Coronary artery (tissue), 2 donors: ENCODE measurements at regions not wholly inside any gene's neighbourhood (a gene's known extent, or its start where the extent isn't known, plus 50 kb on each side); places are given as distances from the start of the nearest gene placed in this dataset.

Experiments
- DNase-seq: peaks from one replicate; pipeline ENCODE4 v3.0.0-alpha.2; 2017; ENCODE audit warnings: low spot score
- H3K27ac ChIP-seq, 2 donors: fragments of 200-600 bp; sonication (generic); one replicate each; pipeline ENCODE4 v1.5.1; 2016 to 2019
- H3K4me3 ChIP-seq: fragments of 200-600 bp; sonication (generic); 2 replicates; pipeline ENCODE4 v1.5.1; 2016; ENCODE audit warnings: mild to moderate bottlenecking, moderate library complexity
- TF ChIP-seq, protein P1 (sequence below): fragments of 200-600 bp; sonication (generic); IDR thresholded peaks from one replicate; pipeline ENCODE4 v1.5.1; 2019; ENCODE audit warnings: antibody characterized with exemption

DNA sequence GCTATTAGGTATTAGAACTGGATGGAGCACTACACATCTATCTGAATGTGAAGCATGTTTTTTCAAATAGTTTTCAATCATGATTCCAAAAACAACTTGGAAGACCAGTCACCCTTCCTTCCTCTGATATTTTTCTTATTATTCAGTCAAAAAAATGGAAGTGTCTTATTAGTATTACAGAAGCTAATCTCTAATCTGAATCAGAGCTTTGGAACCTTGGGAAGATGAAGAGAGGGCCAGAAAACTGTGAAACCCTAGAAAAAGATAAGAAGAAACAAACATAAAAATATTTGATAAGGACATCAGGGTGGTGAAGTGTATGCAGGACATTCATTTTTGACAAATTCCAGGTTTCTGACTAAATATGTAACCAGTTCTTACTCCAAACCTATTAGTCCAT, 166.3 kb upstream of the PRSS16 start:
- Histone ChIP-seq H3K27ac (no peak overlapping the region), H3K4me3 (no peak overlapping the region)
- TF ChIP-seq, protein P1, sequence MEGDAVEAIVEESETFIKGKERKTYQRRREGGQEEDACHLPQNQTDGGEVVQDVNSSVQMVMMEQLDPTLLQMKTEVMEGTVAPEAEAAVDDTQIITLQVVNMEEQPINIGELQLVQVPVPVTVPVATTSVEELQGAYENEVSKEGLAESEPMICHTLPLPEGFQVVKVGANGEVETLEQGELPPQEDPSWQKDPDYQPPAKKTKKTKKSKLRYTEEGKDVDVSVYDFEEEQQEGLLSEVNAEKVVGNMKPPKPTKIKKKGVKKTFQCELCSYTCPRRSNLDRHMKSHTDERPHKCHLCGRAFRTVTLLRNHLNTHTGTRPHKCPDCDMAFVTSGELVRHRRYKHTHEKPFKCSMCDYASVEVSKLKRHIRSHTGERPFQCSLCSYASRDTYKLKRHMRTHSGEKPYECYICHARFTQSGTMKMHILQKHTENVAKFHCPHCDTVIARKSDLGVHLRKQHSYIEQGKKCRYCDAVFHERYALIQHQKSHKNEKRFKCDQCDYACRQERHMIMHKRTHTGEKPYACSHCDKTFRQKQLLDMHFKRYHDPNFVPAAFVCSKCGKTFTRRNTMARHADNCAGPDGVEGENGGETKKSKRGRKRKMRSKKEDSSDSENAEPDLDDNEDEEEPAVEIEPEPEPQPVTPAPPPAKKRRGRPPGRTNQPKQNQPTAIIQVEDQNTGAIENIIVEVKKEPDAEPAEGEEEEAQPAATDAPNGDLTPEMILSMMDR: no peak
- DNase-seq: no peak

DNA sequence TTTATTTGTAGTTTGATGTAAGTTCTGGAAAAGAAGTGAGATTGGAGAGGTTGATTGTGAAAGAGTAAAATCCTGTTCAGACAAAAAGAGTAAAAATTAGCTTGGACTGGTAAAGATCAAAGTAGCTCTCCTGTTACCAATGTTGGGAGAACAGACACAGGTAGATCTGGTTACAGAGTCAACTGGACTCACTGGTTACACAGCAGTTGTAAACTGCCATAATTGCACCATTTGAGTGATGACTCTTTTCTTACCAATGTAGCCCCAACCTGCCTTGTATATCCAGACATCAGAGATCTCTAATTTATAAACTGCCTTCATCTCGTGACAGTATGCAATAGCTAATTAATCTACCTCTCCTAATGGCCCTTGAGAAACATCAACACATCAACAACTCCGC, 165.6 kb upstream of the PRSS16 start:
- TF ChIP-seq, protein P1: no peak

DNA sequence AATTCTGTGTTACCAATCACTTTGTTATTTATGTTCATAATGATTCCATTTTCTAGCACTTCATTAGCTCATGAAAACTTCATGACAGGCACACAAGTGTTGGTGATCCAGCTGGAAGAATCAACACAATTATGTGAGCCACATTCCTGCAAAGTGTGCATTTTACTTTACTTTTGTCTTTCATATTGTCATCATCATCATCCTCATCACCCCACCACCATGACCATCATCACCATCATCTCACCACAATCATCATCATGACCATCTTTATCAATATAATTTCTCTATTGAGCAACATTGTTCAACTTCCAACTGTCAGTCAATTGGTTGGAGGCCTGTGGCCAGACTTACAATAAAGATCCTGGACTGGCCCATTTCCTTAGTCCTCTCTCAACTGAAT, 159.4 kb upstream of the PRSS16 start:
- DNase-seq: no peak
- TF ChIP-seq, protein P1: no peak
- Histone ChIP-seq H3K4me3 (no peak overlapping the region), H3K27ac (no peak overlapping the region)

More for the DNA sequence above, 165.6 kb upstream of the PRSS16 start:
- Histone ChIP-seq H3K27ac (no peak overlapping the region), H3K4me3 (no peak overlapping the region)
- no peak for DNase-seq

DNA sequence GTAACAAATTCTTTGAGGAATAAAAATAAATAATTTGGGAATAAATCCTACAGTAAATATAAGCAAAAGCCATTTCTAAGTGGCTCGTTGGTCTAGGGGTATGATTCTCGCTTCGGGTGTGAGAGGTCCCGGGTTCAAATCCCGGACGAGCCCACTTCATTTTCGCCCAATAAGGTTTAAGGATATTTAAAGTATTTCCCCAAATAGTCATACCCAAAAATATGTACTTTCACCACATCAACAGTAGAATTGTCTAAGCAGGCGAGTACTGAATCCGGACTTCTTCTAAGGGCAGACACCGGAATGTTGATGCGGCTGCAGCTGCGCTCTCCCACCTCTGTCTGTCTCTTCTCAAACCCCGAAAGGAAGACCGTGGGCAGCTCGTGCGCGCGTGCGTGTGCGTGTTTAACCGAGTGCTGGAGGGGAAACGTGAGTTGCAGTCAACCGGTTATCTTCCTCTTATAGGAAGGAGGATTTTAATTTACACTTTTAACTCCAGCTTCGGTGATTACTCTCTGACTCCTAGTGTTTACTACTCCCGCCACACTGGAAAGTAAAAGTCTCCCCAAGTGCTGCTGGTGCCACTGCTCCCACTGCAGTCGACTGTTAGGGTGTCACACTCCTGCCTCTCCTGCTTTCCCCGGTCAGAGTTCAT, 155.7 kb upstream of the PRSS16 start:
- no peak for DNase-seq

DNA sequence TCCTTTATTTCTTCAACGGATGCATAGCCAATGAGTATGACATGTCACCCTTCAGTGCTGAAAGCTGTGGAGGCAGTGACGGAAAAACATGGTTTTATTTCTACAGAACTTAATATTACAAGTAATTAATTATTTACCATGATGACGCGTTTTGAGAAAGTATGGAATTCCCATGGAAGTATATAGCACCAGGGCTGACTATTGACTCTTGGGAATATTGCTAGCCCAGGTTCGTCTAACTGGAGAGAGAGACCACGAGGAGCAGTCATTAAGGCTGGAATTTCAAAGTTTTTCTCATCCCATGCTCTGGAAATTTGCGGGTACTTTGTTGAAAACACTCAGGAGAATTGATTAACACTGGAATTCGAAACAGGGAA, 155.2 kb upstream of the PRSS16 start:
- Histone ChIP-seq H3K27ac (no peak overlapping the region), H3K4me3 (peak overlapping the region; percentile 31)
- TF ChIP-seq, protein P1: no peak
- no peak for DNase-seq

More for the DNA sequence above, 155.7 kb upstream of the PRSS16 start:
- TF ChIP-seq, protein P1: no peak
- H3K27ac ChIP-seq: no peak overlapping the region
- peak overlapping the region; percentile 31 for H3K4me3 ChIP-seq

DNA sequence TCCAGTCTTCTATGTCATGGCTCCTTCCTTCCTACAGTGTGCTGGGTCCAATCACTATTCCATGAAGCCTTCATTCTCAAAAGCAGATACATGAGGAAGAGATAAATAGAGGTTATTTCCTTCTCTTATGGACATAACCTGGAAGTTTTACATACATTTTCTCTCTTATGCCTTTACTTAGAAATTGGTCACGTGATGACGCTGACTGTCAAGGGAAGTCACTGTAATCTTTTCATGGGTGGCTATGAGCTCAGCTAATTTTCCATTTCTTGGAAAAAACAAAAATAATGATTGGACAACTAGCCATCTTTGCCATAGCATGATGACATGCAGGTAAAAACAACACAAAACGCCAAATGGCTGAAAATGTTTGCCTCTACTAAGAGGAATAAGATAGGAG, 151.6 kb upstream of the PRSS16 start:
- H3K4me3 ChIP-seq: no peak overlapping the region
- DNase-seq: no peak
- TF ChIP-seq, protein P1: no peak
- H3K27ac ChIP-seq: no peak overlapping the region

DNA sequence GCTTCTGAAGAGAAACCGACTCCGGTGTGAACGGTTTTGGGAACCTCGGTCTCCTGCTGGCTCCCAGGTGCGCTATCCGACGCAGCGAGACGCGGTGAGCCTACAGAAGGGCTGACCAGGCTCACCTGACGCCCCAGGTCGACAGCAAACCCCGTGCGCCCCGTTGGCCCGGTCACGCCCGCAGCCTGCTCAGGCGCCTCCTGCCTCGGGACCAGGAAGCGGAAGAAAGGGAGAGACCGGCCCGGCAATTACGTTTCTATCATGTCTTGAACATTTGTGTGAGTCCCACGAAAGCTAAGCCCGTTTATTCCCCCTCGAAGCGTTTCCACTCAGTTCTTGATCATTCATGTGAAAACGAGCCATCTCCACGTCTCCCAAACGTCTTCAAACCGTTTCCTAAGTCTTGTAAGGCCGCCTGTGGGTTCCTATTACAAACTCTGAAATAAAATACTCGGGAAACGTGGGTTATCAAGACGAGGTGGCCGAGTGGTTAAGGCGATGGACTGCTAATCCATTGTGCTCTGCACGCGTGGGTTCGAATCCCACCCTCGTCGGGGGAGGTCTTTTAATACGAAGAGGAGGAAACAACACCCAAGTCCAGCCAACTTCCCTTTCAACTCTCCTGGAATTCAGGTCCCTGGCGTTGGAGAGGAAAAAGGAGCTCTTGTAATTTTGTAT, 150.5 kb upstream of the PRSS16 start:
- no peak for DNase-seq
- peak overlapping the region; percentile 65 for H3K4me3 ChIP-seq
- H3K27ac ChIP-seq: no peak overlapping the region
- TF ChIP-seq, protein P1: no peak
